ENCODE measurements at regions not wholly inside any gene's neighbourhood (a gene's known extent, or its start where the extent isn't known, plus 50 kb on each side); places are given as distances from the start of the nearest gene placed in this dataset.

DNA sequence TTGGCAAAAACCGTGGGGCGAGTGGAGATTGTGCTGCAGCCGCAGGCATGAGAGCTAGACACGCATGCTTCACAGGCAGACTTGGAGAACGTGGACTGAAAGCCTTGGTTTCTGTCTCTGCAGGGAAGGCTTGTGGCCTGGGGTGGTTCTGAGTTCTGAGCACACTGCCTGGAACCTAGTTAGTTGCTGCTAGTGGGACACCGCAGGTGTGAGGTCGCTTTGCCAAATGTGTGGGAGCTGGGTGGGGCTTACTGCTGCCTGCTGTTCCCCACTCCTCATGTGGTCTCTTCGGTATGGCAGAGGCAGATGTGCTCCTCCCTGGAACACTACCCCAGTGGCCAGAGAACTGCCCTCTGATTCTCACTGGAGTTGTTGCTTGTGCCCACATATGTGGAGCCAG, 484.0 kb downstream of the MMUT start:
- intact Hi-C loops (cut with DNase I, micrococcal nuclease) = no loop called here
- ATAC-seq = no peak
- DNase-seq = no peak
- Histone ChIP-seq H3K4me3 (no peak overlapping the region), H3K9me3 (peaks cover 5% of the 10 kb centered on the region), H3K36me3 (ENCODE audit: low read depth) (no peaks in the 10 kb centered on the region), H3K4me1 (ENCODE audit: low read depth) (no peaks in the 10 kb centered on the region)
- TF ChIP-seq, protein P1, sequence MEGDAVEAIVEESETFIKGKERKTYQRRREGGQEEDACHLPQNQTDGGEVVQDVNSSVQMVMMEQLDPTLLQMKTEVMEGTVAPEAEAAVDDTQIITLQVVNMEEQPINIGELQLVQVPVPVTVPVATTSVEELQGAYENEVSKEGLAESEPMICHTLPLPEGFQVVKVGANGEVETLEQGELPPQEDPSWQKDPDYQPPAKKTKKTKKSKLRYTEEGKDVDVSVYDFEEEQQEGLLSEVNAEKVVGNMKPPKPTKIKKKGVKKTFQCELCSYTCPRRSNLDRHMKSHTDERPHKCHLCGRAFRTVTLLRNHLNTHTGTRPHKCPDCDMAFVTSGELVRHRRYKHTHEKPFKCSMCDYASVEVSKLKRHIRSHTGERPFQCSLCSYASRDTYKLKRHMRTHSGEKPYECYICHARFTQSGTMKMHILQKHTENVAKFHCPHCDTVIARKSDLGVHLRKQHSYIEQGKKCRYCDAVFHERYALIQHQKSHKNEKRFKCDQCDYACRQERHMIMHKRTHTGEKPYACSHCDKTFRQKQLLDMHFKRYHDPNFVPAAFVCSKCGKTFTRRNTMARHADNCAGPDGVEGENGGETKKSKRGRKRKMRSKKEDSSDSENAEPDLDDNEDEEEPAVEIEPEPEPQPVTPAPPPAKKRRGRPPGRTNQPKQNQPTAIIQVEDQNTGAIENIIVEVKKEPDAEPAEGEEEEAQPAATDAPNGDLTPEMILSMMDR (IDR thresholded peaks at IDR 0.05) = no peak

DNA sequence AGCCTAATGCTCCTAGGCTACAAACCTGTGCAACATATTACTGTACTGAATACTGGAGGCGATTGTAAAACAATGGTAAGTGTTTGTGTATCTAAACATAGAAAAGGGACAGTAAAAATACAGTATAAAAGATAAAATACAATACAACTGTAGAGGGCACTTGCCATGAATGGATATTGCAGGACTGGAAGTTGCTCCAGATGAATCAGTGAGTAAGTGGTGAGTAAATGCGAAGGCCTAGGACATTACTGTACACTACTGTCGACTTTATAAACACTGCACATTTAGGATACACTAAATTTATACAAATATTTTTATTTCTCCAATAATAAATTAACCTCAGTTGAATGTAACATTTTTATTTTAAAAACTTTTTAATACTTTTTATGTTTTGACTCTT, 485.0 kb downstream of the MMUT start:
- TF ChIP-seq, protein P1 (IDR thresholded peaks at IDR 0.05) = no peak
- intact Hi-C loops (cut with DNase I, micrococcal nuclease) = no loop called here
- Histone ChIP-seq H3K9me3 (no peaks in the 10 kb centered on the region), H3K36me3 (ENCODE audit: low read depth) (no peaks in the 10 kb centered on the region), H3K4me3 (no peak overlapping the region), H3K4me1 (ENCODE audit: low read depth) (no peaks in the 10 kb centered on the region)
- DNase-seq = no peak
- ATAC-seq = no peak

DNA sequence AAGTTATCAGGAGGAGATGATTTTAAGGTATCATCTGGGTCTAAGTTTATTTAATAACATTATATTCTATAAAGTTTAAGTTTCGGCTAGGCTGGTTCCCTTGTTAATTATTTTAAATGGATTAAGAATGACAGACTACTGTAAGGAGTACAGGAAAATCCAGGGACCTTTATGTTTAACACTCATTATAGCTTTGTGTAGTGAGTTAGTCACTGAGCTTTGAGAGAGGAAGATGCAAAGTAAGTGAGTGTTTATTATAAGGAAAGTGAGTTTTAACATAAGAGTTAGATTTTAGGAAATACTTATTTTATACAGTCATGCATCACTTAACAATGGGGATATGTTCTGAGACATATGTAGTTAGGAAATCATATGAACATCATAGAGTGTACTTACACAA, 485.5 kb downstream of the MMUT start:
- DNase-seq (no peak), ATAC-seq (no peak)
- H3K4me3 ChIP-seq = no peak overlapping the region
- intact Hi-C loops (cut with DNase I, micrococcal nuclease) = no loop called here
- H3K9me3 ChIP-seq = no peaks in the 10 kb centered on the region
- TF ChIP-seq, protein P1 (IDR thresholded peaks at IDR 0.05) = no peak
- H3K36me3 ChIP-seq (ENCODE audit: low read depth) = no peaks in the 10 kb centered on the region
- no peaks in the 10 kb centered on the region for H3K4me1 ChIP-seq (ENCODE audit: low read depth)

DNA sequence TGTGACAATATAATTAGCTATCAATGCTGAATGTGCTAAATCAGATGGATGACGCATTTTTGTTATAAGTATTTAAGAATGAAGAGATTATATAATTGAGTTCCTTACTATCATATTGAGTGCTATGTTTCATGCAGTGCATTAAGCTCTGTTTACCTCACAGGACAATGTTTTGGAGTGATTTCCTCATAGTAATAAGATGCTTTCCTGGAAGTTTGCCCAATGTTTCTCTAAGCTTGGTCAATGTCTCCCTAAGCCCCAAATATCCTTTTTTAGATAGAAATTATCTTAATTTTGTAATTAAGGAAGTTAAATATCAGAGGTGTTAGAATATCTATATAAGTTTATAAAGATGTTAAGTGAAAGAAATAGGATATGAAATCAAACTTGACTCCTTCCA, 489.6 kb downstream of the MMUT start:
- no peaks in the 10 kb centered on the region for H3K9me3 ChIP-seq
- TF ChIP-seq, protein P1 (IDR thresholded peaks at IDR 0.05) = no peak
- H3K4me1 ChIP-seq (ENCODE audit: low read depth) = no peaks in the 10 kb centered on the region
- no peak overlapping the region for H3K4me3 ChIP-seq
- no peaks in the 10 kb centered on the region for H3K36me3 ChIP-seq (ENCODE audit: low read depth)
- ATAC-seq (no peak), DNase-seq (no peak)
- intact Hi-C loops (cut with DNase I, micrococcal nuclease) = no loop called here

DNA sequence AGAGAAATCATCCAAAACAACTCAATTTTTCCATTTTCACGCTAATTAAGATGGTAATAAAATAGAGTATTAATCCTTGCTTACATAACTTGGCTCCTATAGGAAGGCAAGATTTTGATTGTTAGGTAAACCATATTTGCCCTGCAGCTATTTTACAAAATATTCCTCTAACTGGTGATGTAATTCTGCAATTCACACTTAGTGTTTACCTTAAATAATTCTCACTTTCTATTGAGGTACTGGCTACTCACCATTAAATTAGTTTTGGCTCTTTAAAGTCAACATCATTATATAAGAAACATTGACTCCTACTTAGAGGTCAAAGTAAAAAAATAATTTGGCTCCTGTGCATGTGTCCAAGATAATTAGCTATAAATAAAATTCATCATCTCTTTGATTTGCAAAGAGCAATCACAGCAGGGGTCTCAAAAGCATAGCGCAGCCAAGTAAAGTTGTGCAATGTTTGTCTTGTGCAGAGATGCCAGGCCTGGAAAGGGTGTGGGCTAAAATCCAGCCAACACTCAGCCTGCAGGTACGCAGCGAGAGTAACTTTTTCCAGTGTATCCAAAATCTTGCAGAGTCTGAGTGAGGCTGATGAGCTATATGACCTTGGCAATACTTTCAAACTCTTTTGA, 501.2 kb downstream of the MMUT start:
- Histone ChIP-seq H3K9me3 (no peaks in the 10 kb centered on the region), H3K36me3 (ENCODE audit: low read depth) (no peaks in the 10 kb centered on the region), H3K4me3 (no peak overlapping the region), H3K4me1 (ENCODE audit: low read depth) (no peaks in the 10 kb centered on the region)
- ATAC-seq = no peak
- no peak for DNase-seq
- TF ChIP-seq, protein P1 (IDR thresholded peaks at IDR 0.05) = no peak
- intact Hi-C loops (cut with DNase I, micrococcal nuclease) = no loop called here

Data from mucosa of descending colon (tissue), 3 donors.